Fibroblast of skin of left quadriceps (primary cell): ENCODE measurements at regions not wholly inside any gene's neighbourhood (a gene's known extent, or its start where the extent isn't known, plus 50 kb on each side); places are given as distances from the start of the nearest gene placed in this dataset.
"Not testable (repeated sequence)": the region's sequence is repeated elsewhere in the genome, so short reads cannot be mapped to it uniquely, and the experiment has no call there.

ENCODE experiments used
- DNase-seq, 2 experiments: peaks; one replicate each; pipeline ENCODE4 v3.0.0-alpha.2; 2013; ENCODE audit warnings: low read depth in 2 of 2

GRCh38 chr2:43019536-43020183 is 206.7 kb downstream of the ZFP36L2 start:
- DNase-seq = no peak

GRCh38 chr2:43019025-43019367 is 207.4 kb downstream of the ZFP36L2 start:
- no peak for DNase-seq

- peak; percentile 55 for DNase-seq
Observed at GRCh38 chr2:43018179-43019024, 208.0 kb downstream of the ZFP36L2 start.

GRCh38 chr2:43013821-43014345 is 212.5 kb downstream of the ZFP36L2 start:
- no peak for DNase-seq

DNA sequence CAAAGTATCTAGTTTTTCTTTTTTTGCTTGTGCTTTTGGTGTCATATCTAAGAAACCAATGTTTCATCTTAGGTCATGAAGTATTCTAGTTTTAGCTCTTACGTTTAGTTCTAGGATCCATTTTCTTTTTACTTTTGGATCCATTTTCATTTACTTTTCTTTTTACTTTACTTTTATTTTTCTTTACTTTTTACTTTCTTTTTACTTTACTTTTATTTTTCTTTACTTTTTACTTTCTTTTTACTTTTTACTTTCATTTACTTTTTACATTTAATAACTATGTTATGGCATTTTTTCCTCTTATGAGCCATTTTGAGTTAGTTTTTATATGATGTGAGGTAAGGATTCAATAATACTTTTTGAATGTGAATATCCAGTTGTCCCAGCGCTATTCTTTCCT is 213.4 kb downstream of the ZFP36L2 start:
- DNase-seq = no peak

DNA sequence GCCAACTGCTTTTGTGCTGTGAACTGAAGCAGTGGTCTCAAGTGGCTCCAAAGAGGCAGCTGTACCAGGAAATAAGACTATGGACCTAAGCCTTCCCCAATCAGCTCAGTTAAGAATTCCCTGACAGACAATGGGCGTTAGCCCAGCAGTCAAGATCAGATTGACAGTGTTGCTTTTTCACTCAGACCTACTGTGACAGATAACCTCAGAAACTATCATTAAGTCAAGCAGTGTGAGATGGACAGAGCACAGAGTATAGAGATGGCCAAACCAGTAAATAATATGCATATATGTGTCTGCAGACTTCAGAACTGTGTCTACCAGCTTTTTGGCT is 215.3 kb downstream of the ZFP36L2 start:
- DNase-seq = no peak

DNA sequence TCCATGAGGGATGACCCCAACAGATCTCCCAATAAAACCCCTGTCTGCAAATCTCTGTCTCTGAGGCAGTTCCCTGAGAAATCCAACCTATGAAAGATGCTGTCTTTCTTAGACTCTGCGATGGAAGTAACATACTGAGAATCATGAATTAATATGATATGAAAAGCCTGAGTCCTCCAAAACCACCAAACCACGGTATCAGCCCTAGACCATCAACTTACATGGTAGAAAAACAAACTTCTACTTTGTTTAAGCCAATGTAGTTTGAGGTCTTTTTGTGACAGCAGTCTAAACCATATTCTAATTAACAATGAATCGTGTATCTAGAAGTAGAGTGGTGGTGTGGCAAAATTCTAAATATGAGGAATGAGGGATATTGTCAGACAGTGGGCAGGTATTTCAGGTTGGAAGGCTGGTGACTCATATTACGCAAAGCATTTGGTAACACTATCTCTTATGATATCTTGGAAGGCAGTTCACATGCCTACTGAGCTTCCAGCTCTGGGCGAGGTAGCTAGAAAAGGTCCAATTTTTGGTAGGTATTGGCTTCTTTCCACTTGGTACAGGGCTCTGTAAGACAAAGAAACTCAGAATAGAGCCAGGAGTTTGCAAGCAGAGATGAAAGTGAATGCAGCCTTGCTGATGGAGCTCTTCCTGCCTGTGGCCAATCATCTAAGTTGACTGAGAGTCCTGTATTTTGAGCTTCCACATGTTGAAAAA is 215.8 kb downstream of the ZFP36L2 start:
- DNase-seq = no peak

DNA sequence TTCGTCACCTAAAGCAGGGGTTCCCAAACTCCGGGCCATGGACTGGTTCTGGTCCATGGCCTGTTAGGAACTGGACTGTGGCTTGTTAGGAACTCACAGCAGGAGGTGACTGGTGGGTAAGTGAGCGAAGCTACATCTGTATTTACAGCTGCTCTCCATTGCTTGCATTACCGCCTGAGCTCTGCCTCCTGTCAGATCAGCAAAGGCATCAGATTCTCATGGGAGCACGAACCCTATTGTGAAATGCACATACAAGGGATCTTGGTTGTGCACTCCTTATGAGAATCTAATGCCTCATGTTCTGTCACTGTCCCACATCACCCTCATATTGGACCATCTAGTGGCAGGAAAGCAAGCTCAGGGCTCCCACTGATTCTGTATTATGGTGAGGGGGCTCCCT is 217.0 kb downstream of the ZFP36L2 start:
- no peak for DNase-seq

DNA sequence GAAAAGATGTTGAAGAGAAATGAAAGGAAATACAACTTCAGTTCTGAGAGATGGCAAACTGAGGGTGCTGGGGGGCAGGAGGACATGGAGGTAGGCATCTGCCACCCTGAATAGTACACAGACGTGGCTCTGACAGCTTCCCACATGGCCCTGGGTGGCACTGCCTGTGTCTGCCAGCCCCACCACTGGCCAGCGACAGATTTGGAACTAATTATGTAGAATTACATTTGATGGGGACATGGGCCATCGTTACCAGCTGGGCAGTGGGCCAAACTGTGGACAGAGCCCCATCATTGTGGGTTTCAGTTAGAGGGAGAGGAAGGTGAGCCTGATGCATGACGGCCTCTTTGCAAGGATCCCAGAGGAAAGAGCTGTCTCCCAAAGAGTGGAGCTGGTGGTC is 216.0 kb upstream of the HAAO start:
- no peak for DNase-seq

- DNase-seq = no peak
Observed at GRCh38 chr2:43007901-43008300, 215.5 kb upstream of the HAAO start.

GRCh38 chr2:43006834-43007543 is 214.6 kb upstream of the HAAO start:
- DNase-seq = no peak

- DNase-seq = no peak
Observed at GRCh38 chr2:43005975-43006833, 213.8 kb upstream of the HAAO start.

DNA sequence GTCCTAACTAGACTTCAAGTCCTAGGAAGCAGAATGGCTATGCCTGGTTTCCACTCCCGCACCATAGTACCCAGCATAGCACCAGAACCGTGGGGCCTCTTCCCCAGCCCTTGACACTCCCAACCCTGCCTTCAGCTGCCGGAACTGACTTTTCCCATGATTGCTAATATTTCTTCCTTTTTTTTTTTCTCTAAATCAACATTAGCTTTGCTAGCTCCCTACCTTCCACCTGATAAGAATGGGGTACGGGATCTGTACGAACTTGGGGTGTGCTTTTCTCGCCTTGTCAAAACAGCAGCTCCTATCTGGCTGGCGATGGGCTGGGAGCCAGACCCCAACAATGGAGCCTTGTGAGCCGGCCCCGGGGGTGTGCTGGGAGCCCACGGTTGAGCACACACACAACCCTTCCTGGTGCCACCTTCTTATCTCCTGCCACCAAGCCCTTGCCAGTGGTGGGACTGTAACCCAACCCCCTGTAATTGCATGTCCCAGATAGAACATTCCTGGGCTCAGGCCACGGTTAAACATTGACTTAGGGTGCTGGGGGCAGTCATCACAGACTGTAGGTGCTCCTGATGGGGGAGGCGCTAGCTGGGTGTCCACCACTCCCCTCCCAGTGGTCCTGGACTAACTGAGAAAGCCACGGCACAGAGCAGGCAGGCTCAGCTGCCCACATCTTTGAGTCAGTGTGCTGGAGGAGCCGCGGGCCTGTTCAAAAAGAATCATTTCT is 213.0 kb upstream of the HAAO start:
- no peak for DNase-seq

DNA sequence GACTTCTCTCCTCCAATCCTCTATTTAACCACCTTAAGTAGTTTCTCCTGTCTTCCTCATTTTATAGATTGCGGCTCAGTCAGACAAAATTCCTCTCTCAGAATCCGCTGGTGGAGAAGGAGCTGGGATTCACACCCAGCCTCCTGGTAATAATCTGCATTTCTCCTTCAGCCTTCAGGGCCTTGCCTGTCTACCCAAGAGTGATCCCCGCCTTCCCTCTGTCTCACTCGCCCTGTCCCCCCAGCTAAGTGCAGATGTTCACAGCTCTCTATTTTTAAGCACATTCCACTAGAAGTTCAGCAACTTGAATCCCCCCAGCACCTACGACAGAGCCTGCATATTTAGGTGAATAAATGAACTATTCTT is 212.5 kb upstream of the HAAO start:
- DNase-seq = no peak

DNA sequence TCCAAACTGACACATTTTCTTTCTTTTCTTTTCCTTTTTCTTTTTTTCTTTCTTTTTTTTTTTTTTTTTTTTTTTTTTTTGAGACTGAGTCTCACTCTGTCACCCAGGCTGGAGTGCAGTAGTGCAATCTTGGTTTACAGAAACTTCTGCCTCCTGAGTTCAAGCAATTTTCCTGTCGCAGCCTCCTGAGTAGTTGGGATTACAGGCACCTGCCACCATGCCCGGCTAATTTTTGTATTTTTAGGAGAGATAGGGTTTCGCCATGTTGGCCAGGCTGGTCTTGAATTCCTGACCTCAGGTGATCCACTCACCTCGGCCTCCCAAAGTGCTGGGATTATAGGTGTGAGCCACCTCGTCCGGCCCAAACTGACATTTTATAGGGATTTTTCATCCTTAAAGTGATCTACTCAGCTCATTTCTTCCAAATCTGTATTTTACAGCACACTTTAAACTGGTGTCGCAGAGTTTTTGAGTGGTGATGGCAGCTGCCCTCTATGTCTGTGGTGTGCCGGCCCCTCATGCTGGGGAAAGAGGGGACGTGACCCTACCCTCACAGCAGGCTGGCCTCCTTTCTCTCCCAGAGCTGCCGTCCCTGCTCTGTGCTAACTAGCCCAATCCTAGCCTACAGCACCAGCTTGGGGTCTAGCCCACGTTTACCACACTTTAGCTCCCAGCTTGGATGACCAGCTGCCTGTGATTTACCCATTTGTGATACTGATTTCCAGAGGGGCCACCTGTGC is 211.9 kb upstream of the HAAO start:
- DNase-seq = not testable (repeated sequence)

GRCh38 chr2:43003702-43004101 is 211.3 kb upstream of the HAAO start:
- no peak for DNase-seq

DNA sequence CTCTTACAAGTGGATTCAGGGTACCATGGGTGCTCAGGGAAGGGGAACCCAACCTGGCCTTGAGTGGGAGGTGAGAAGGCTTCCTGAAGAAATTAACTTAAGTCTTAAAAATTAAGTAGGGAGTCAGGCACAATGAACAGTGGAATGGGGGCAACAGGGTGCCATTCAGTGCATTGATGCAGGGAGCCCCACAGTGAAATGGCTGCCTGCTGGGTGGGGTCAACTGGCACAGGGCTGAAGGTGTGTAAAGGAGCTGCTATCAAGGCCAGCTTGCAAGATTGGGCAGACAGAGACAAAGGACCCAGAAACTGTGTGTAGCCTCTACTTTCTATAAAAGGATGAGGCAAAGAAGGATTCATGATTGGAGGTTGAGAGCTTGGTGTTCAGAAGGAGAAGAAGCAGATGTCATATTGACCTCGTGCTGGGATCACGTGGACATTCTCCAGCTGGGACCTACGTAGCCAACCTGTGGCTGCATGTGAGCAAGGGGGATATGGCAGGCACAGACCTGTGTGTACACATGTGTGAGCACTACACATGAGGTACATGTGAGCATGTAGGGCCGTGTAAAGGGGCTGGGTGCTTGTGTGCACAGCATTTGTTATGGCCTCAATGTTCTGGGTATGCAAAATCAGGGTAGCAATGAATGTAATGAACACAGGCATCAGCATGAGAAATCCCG is 209.5 kb upstream of the HAAO start:
- no peak for DNase-seq

DNA sequence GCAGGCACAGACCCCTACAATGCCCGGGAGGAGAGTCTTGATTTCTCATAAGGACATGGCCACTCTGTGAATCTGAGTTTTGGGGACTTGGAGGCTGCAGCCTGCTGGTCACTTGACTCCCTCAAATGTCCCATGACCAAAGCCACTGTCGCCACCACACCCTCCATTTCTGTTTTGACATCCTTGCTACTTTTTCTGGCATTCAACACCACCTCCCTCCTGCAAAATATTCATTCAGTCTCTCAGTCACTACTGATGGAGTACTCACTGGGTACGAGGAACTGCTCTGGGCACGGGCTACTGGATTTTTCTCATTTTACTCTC is 208.6 kb upstream of the HAAO start:
- no peak for DNase-seq
